ENCODE measurements at regions not wholly inside any gene's neighbourhood (a gene's known extent, or its start where the extent isn't known, plus 50 kb on each side); places are given as distances from the start of the nearest gene placed in this dataset.
A peak's percentile ranks its signal among the peaks of the same experiment; 100 is the strongest.

GRCh38 chr1:30332116-30333094 lies 391.0 kb downstream of the MATN1 start:
- DNase-seq: no peak

- no peak for DNase-seq
Observed at GRCh38 chr1:30331415-30332065, 391.8 kb downstream of the MATN1 start.

- no peak for DNase-seq
Observed at GRCh38 chr1:30330644-30331043, 392.7 kb downstream of the MATN1 start.

- no peak for DNase-seq
Observed at GRCh38 chr1:30329802-30330557, 393.4 kb downstream of the MATN1 start.

- no peak for DNase-seq
Observed at GRCh38 chr1:30329263-30329753, 394.1 kb downstream of the MATN1 start.

GRCh38 chr1:30328401-30329262 lies 394.8 kb downstream of the MATN1 start:
- DNase-seq: no peak

GRCh38 chr1:30328100-30328370 lies 395.4 kb downstream of the MATN1 start:
- DNase-seq: no peak

- DNase-seq: no peak
Observed at GRCh38 chr1:30327370-30328099, 395.9 kb downstream of the MATN1 start.

- DNase-seq: no peak
Observed at GRCh38 chr1:30325999-30326398, 397.4 kb downstream of the MATN1 start.

- no peak for DNase-seq
Observed at GRCh38 chr1:30325085-30325935, 398.1 kb downstream of the MATN1 start.

GRCh38 chr1:30324251-30325084 lies 398.9 kb downstream of the MATN1 start:
- DNase-seq: no peak

- DNase-seq: no peak
Observed at GRCh38 chr1:30323841-30324240, 399.5 kb downstream of the MATN1 start.

GRCh38 chr1:30323352-30323751 lies 400.0 kb downstream of the MATN1 start:
- no peak for DNase-seq

GRCh38 chr1:30322859-30323257 lies 400.5 kb downstream of the MATN1 start:
- DNase-seq: no peak

GRCh38 chr1:30321996-30322858 lies 401.2 kb downstream of the MATN1 start:
- DNase-seq: no peak

- DNase-seq: peak in 1 of 3 donors; percentile 26
Observed at GRCh38 chr1:30321246-30321910, 402.0 kb downstream of the MATN1 start.

- peak in 2 of 3 donors; percentile 2 to 30 for DNase-seq
Observed at GRCh38 chr1:30320581-30320890, 402.8 kb downstream of the MATN1 start.
